HG03097 (cell line): ENCODE measurements at regions not wholly inside any gene's neighbourhood (a gene's known extent, or its start where the extent isn't known, plus 50 kb on each side); places are given as distances from the start of the nearest gene placed in this dataset.

Experiments used
- ATAC-seq: cut with Tn5 transposase; IDR thresholded peaks from one replicate; pipeline ENCODE4 v1.9.1; 2021; ENCODE audit not compliant: unreplicated experiment, low FRiP score

GRCh38 chr6:28764014-28764723 lies 159.6 kb downstream of the TRIM27 start:
- no peak for ATAC-seq

GRCh38 chr6:28764761-28765282 lies 159.0 kb downstream of the TRIM27 start:
- no peak for ATAC-seq

GRCh38 chr6:28765978-28766351 lies 157.8 kb downstream of the TRIM27 start:
- no peak for ATAC-seq

GRCh38 chr6:28766426-28766825 lies 157.4 kb downstream of the TRIM27 start:
- no peak for ATAC-seq

GRCh38 chr6:28767133-28767532 lies 156.7 kb downstream of the TRIM27 start:
- ATAC-seq, result no peak

- no peak for ATAC-seq
Observed at GRCh38 chr6:28767691-28768090, 156.1 kb downstream of the TRIM27 start.

GRCh38 chr6:28768187-28768913 lies 155.4 kb downstream of the TRIM27 start:
- ATAC-seq, result no peak

GRCh38 chr6:28769626-28770402 lies 154.0 kb downstream of the TRIM27 start:
- ATAC-seq, result no peak

GRCh38 chr6:28770732-28771131 lies 153.1 kb downstream of the TRIM27 start:
- no peak for ATAC-seq

GRCh38 chr6:28771401-28772267 lies 152.2 kb downstream of the TRIM27 start:
- ATAC-seq, result no peak

- no peak for ATAC-seq
Observed at GRCh38 chr6:28772480-28773381, 151.1 kb downstream of the TRIM27 start.

GRCh38 chr6:28774292-28775051 lies 149.3 kb downstream of the TRIM27 start:
- no peak for ATAC-seq

- ATAC-seq, result no peak
Observed at GRCh38 chr6:28775052-28775376, 148.8 kb downstream of the TRIM27 start.

- no peak for ATAC-seq
Observed at GRCh38 chr6:28775405-28776129, 148.2 kb downstream of the TRIM27 start.

GRCh38 chr6:28776269-28777146 lies 147.3 kb downstream of the TRIM27 start:
- no peak for ATAC-seq

GRCh38 chr6:28777147-28777461 lies 146.7 kb downstream of the TRIM27 start:
- no peak for ATAC-seq

GRCh38 chr6:28782113-28782673 lies 141.6 kb downstream of the TRIM27 start:
- no peak for ATAC-seq
